HepG2 (cell line): ENCODE measurements at regions not wholly inside any gene's neighbourhood (a gene's known extent, or its start where the extent isn't known, plus 50 kb on each side); places are given as distances from the start of the nearest gene placed in this dataset.

Experiments used
- ATAC-seq: fragments of 200-7000 bp; cut with Tn5 transposase; 3 replicates; pipeline ENCODE4 v1.9.1; 2020; ENCODE audit warnings: mild to moderate bottlenecking, moderate library complexity
- BruUV-seq: library from RNA; stranded (reverse); fragments of 400-500 nt; replicated peaks from 2 replicates; lab custom pipeline; 2021; lab: Mats Ljungman, UMichigan
- CTCF ChIA-PET: fragments of 300-600 bp; formaldehyde crosslinking; extraction: SDS; loops from one replicate; lab custom pipeline; 2021; ENCODE audit warnings: low total read pairs, inconsistent platforms, low intra/inter-chr PET ratio; lab: Yijun Ruan, JAX
- POLR2A ChIA-PET: fragments of 350-600 bp; sonication (Branson Sonifier 250); formaldehyde crosslinking; loops from one replicate; lab custom pipeline; 2020; ENCODE audit warnings: antibody characterized with exemption, inconsistent platforms; lab: Yijun Ruan, JAX
- DNase-seq: peaks from one replicate; pipeline ENCODE4 v3.0.0-alpha.2; 2015; ENCODE audit warnings: low spot score
- FAIRE-seq: peaks from 3 replicates; lab custom pipeline; 2011; peaks lifted over from hg19 to GRCh38; lab: Jason Lieb, UNC
- H2AFZ ChIP-seq: one replicate; pipeline ENCODE4 v1.6.1; 2011; ENCODE audit warnings: low read length, inconsistent platforms
- H3K27ac ChIP-seq: fragments of 300-600 bp; 3 replicates; pipeline ENCODE4 v1.8.0; 2011; ENCODE audit warnings: mixed run types, mild to moderate bottlenecking, mixed read lengths, low read length, inconsistent platforms; ENCODE audit not compliant: insufficient read depth; ENCODE audit errors: extremely low read length
- H3K27me3 ChIP-seq, 2 experiments: fragments of 200-600 bp in 1 of 2; 2 replicates in 1 of 2; 3 replicates in 1 of 2; pipeline versions ENCODE4 v1.6.0 to v1.8.0; 2011; ENCODE audit warnings: low read length in 2 of 2, mild to moderate bottlenecking in 2 of 2, moderate library complexity in 2 of 2, inconsistent platforms in 1 of 2; ENCODE audit not compliant: insufficient read depth in 2 of 2, control insufficient read depth in 1 of 2
- H3K36me3 ChIP-seq, 2 experiments: fragments of 200-600 bp in 1 of 2; replicated peaks in 1 of 2; 2 replicates in 1 of 2; 3 replicates in 1 of 2; pipeline versions ENCODE4 v1.5.1 to v1.8.0; 2011; ENCODE audit warnings: low read length in 2 of 2, inconsistent platforms in 1 of 2; ENCODE audit not compliant: insufficient read depth in 2 of 2, control insufficient read depth in 1 of 2
- H3K4me1 ChIP-seq: 2 replicates; pipeline ENCODE4 v1.5.1; 2012; ENCODE audit warnings: low read length, inconsistent platforms; ENCODE audit not compliant: insufficient read depth
- H3K4me2 ChIP-seq: 2 replicates; pipeline ENCODE4 v1.6.0; 2011; ENCODE audit warnings: low read depth, low read length, inconsistent platforms
- H3K4me3 ChIP-seq, 3 experiments: fragments of 200-600 bp in 1 of 3; sonication (generic), shearing (Covaris generic) in 1 of 3; replicated peaks in 1 of 3; 2 replicates each; pipeline ENCODE4 v1.5.1; 2011 to 2016; ENCODE audit warnings: low read length in 3 of 3, inconsistent platforms in 2 of 3, low read depth in 2 of 3, mild to moderate bottlenecking in 2 of 3, control low read depth in 1 of 3, mixed read lengths in 1 of 3; ENCODE audit not compliant: insufficient read depth in 1 of 3
- H3K79me2 ChIP-seq: one replicate; pipeline ENCODE4 v1.6.1; 2011; ENCODE audit warnings: low read length, inconsistent platforms; ENCODE audit not compliant: insufficient read depth
- H3K9ac ChIP-seq: 2 replicates; pipeline ENCODE4 v1.6.0; 2011; ENCODE audit warnings: mild to moderate bottlenecking, low read depth, low read length, inconsistent platforms; ENCODE audit not compliant: insufficient read depth
- H3K9me3 ChIP-seq: 2 replicates; pipeline ENCODE4 v1.5.1; 2012; ENCODE audit warnings: mild to moderate bottlenecking, low read length
- H4K20me1 ChIP-seq: 2 replicates; pipeline ENCODE4 v1.6.0; 2011; ENCODE audit warnings: inconsistent platforms, mild to moderate bottlenecking, low read length, moderate library complexity; ENCODE audit not compliant: insufficient read depth
- ELF3 ChIP-seq: IDR thresholded peaks from 2 replicates; pipeline ENCODE4 v1.6.1; 2016; ENCODE audit warnings: missing genetic modification reagents, missing compliant biosample characterization
- FOXJ3 ChIP-seq: sonication (generic); formaldehyde crosslinking; IDR thresholded peaks from 2 replicates; pipeline ENCODE4 v1.4.0; 2020; ENCODE audit warnings: missing genetic modification reagents, mild to moderate bottlenecking, borderline replicate concordance
- GATAD1 ChIP-seq: IDR thresholded peaks from 2 replicates; pipeline ENCODE4 v1.6.1; 2016; ENCODE audit warnings: missing genetic modification reagents, missing compliant biosample characterization
- HNRNPK ChIP-seq: fragments of 200-400 bp; formaldehyde crosslinking; IDR thresholded peaks from 2 replicates; pipeline ENCODE4 v1.6.1; 2018; ENCODE audit warnings: low read length, low read depth, moderate library complexity, mild to moderate bottlenecking; ENCODE audit not compliant: poor library complexity, severe bottlenecking
- IRF2 ChIP-seq: IDR thresholded peaks from 2 replicates; pipeline ENCODE4 v1.6.1; 2018; ENCODE audit warnings: missing genetic modification reagents, missing compliant biosample characterization
- MED1 ChIP-seq: sonication (generic); formaldehyde crosslinking; IDR thresholded peaks from 2 replicates; pipeline ENCODE4 v1.4.0; 2020; ENCODE audit warnings: missing genetic modification reagents
- RAD21 ChIP-seq: fragments of 450-650 bp; formaldehyde crosslinking; IDR thresholded peaks from 2 replicates; pipeline ENCODE4 v1.5.0; 2020; ENCODE audit warnings: mild to moderate bottlenecking
- RXRB ChIP-seq: IDR thresholded peaks from 2 replicates; pipeline ENCODE4 v1.6.1; 2016; ENCODE audit warnings: borderline replicate concordance, missing genetic modification reagents, missing compliant biosample characterization
- STAG1 ChIP-seq: sonication (generic); formaldehyde crosslinking; IDR thresholded peaks from 2 replicates; pipeline ENCODE4 v1.4.0; 2020; ENCODE audit warnings: missing genetic modification reagents
- ZFP90 ChIP-seq: sonication (generic); formaldehyde crosslinking; IDR thresholded peaks from 2 replicates; pipeline ENCODE4 v1.8.0; 2022; ENCODE audit warnings: missing genetic modification reagents, mild to moderate bottlenecking, inconsistent platforms, borderline replicate concordance
- ZNF614 ChIP-seq: IDR thresholded peaks from 2 replicates; pipeline ENCODE4 v1.6.1; 2018; ENCODE audit warnings: missing biosample characterization, missing genetic modification reagents, inconsistent platforms, borderline replicate concordance
- ZNF7 ChIP-seq: IDR thresholded peaks from 2 replicates; pipeline ENCODE4 v1.6.1; 2016; ENCODE audit warnings: missing biosample characterization, missing genetic modification reagents
- WGBS: methylation state at CpG from one replicate; pipeline ENCODE4 v1.1.6; 2017; ENCODE audit warnings: low lambda C conversion rate; 5-methylcytosine and 5-hydroxymethylcytosine counted together
- in situ Hi-C: cut with HindIII; loops from 2 replicates; pipeline ENCODE4 v1.10.0; 2017; ENCODE audit warnings: low pct_unique_long_range_greater_than_20kb; ENCODE audit not compliant: extremely low pct_ligation_motif_present
- intact Hi-C: fragments of 100-400 bp; cut with micrococcal nuclease; formaldehyde crosslinking; loops from one replicate; pipeline ENCODE4 v1.10.0; 2022; ENCODE audit not compliant: unreplicated experiment
- TF ChIP-seq, protein P1 (sequence below): IDR thresholded peaks from 2 replicates; pipeline ENCODE4 v1.6.1; 2016; ENCODE audit warnings: mild to moderate bottlenecking, missing biosample characterization, missing genetic modification reagents
- TF ChIP-seq, protein P2 (sequence below): sonication (generic); formaldehyde crosslinking; IDR thresholded peaks from 2 replicates; pipeline ENCODE4 v1.4.0; 2020; ENCODE audit warnings: mild to moderate bottlenecking, missing genetic modification reagents

GRCh38 chr2:138087751-138088593 lies 123.7 kb downstream of the HNMT start:
- POLR2A ChIA-PET, result interaction anchor here (0.7 to 1.4 kb wide), 3 partner anchors 22 to 140 kb away, joined by 3 to 6 read pairs (median 4); partner anchors contain the start of gene HNMT
- no peak overlapping the region for H3K4me2 ChIP-seq
- no peaks in the 10 kb centered on the region for H4K20me1 ChIP-seq
- no peak overlapping the region for H3K9ac ChIP-seq
- no TSS peak for BruUV-seq
- H2AFZ ChIP-seq, result no peak overlapping the region
- H3K27ac ChIP-seq, result no peak overlapping the region
- TF ChIP-seq FOXJ3 (CRISPR knock-in tag), result 0 out of 2 replicates have a peak, but pooled peaks have one; percentile 33
- TF ChIP-seq, protein P1, sequence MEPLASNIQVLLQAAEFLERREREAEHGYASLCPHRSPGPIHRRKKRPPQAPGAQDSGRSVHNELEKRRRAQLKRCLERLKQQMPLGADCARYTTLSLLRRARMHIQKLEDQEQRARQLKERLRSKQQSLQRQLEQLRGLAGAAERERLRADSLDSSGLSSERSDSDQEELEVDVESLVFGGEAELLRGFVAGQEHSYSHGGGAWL (CRISPR knock-in tag), result no peak
- no peaks in the 10 kb centered on the region for H3K79me2 ChIP-seq
- CTCF ChIA-PET, result no interaction called here
- no peak for ATAC-seq
- DNase-seq, result no peak
- no peaks in the 10 kb centered on the region for H3K9me3 ChIP-seq
- no peaks in the 10 kb centered on the region for H3K27me3 ChIP-seq
- in situ Hi-C loops (loop anchor here (5.0 kb wide), 1 partner anchor 176 kb away; no protein-coding TSS in a partner anchor), intact Hi-C loops (no loop called here)
- FAIRE-seq, result no peak
- no peaks in the 10 kb centered on the region for H3K36me3 ChIP-seq
- H3K4me3 ChIP-seq, result no peak overlapping the region
- H3K4me1 ChIP-seq, result peaks cover 8% of the 10 kb centered on the region
- WGBS, result 96% methylated on average over 13 of the region's 13 CpGs

GRCh38 chr2:138090330-138090729 lies 126.1 kb downstream of the HNMT start:
- in situ Hi-C loops, result no loop called here
- TF ChIP-seq, protein P2, sequence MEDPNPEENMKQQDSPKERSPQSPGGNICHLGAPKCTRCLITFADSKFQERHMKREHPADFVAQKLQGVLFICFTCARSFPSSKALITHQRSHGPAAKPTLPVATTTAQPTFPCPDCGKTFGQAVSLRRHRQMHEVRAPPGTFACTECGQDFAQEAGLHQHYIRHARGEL (CRISPR knock-in tag), result peak; percentile 98
- TF ChIP-seq GATAD1 (CRISPR knock-in tag) (0 out of 2 replicates have a peak, but pooled peaks have one; percentile 24), ELF3 (peak; percentile 31; the same call in 1 of the 2 replicates), ZNF7 (CRISPR knock-in tag) (no peak), RXRB (CRISPR knock-in tag) (0 out of 2 replicates have a peak, but pooled peaks have one; percentile 16), HNRNPK (peak; percentile 60), STAG1 (CRISPR knock-in tag) (peak; percentile 95), ZFP90 (CRISPR knock-in tag) (0 out of 2 replicates have a peak, but pooled peaks have one; percentile 17), RAD21 (CRISPR knock-in tag) (peak; percentile 84), ZNF614 (CRISPR knock-in tag) (0 out of 2 replicates have a peak, but pooled peaks have one; percentile 34), IRF2 (CRISPR knock-in tag) (peak; percentile 52; the same call in 1 of the 2 replicates), MED1 (0 out of 2 replicates have a peak, but pooled peaks have one; percentile 44)

More at GRCh38 chr2:138090330-138090729, 126.1 kb downstream of the HNMT start:
- no peaks in the 10 kb centered on the region for H4K20me1 ChIP-seq
- H3K9ac ChIP-seq, result no peak overlapping the region
- H3K4me2 ChIP-seq, result no peak overlapping the region
- H3K79me2 ChIP-seq, result no peaks in the 10 kb centered on the region
- 78% methylated on average over 1 of the region's 1 CpG for WGBS
- H3K36me3 ChIP-seq, result no peaks in the 10 kb centered on the region
- no peak overlapping the region for H2AFZ ChIP-seq
- no peak overlapping the region for H3K27ac ChIP-seq
- intact Hi-C loops, result loop anchor here (1.0 to 5.0 kb wide), 4 partner anchors 180 to 737 kb away; no protein-coding TSS in a partner anchor
- H3K9me3 ChIP-seq, result no peaks in the 10 kb centered on the region
- no TSS peak for BruUV-seq
- peak; percentile 97 for ATAC-seq
- H3K4me1 ChIP-seq, result peaks cover 8% of the 10 kb centered on the region
- DNase-seq, result peak; percentile 64
- no peak overlapping the region for H3K4me3 ChIP-seq
- ChIA-PET POLR2A (interaction anchor here (0.6 to 2.1 kb wide), 2 partner anchors 115 to 126 kb away, joined by 4 to 8 read pairs; partner anchors contain the start of gene HNMT), CTCF (interaction anchor here (0.8 to 1.6 kb wide), 3 partner anchors 143 to 202 kb away, joined by 3 to 18 read pairs (median 8); no protein-coding TSS in a partner anchor)
- H3K27me3 ChIP-seq, result no peaks in the 10 kb centered on the region
- FAIRE-seq, result no peak
